GM23338 (cell line): ENCODE measurements at regions not wholly inside any gene's neighbourhood (a gene's known extent, or its start where the extent isn't known, plus 50 kb on each side); places are given as distances from the start of the nearest gene placed in this dataset.

ENCODE experiments used
- ATAC-seq: fragments of 200-7000 bp; cut with Tn5 transposase; 3 replicates; pipeline ENCODE4 v1.9.1; 2020
- DNase-seq: peaks from one replicate; pipeline ENCODE4 v3.0.0-alpha.2; 2015; ENCODE audit warnings: low spot score
- H2AFZ ChIP-seq: fragments of 200-600 bp; sonication (generic); 2 replicates; pipeline ENCODE4 v1.8.0; 2016; ENCODE audit warnings: antibody characterized with exemption, mild to moderate bottlenecking, moderate library complexity
- H3F3A ChIP-seq: fragments of 200-600 bp; sonication (generic); replicated peaks from 2 replicates; pipeline ENCODE4 v1.8.0; 2017; ENCODE audit warnings: antibody characterized with exemption, mixed run types, low read depth
- H3K27ac ChIP-seq: fragments of 200-600 bp; sonication (generic); 2 replicates; pipeline ENCODE4 v1.6.1; 2016; ENCODE audit warnings: low read depth
- H3K27me3 ChIP-seq: fragments of 200-600 bp; sonication (generic); 2 replicates; pipeline ENCODE4 v1.8.0; 2016; ENCODE audit warnings: mild to moderate bottlenecking, mixed run types, moderate library complexity; ENCODE audit not compliant: insufficient read depth
- H3K36me3 ChIP-seq: fragments of 200-600 bp; sonication (generic); 2 replicates; pipeline ENCODE4 v1.8.0; 2016; ENCODE audit warnings: mild to moderate bottlenecking; ENCODE audit not compliant: insufficient read depth
- H3K4me1 ChIP-seq: fragments of 200-600 bp; sonication (generic); 2 replicates; pipeline ENCODE4 v1.8.0; 2016; ENCODE audit warnings: mild to moderate bottlenecking, moderate library complexity; ENCODE audit not compliant: insufficient read depth
- H3K4me2 ChIP-seq: fragments of 200-600 bp; sonication (generic); 2 replicates; pipeline ENCODE4 v1.7.1; 2017; ENCODE audit warnings: mixed run types
- H3K4me3 ChIP-seq: fragments of 200-600 bp; sonication (generic); 2 replicates; pipeline ENCODE4 v1.6.1; 2016; ENCODE audit warnings: mixed run types
- H3K79me2 ChIP-seq: fragments of 200-600 bp; sonication (generic); replicated peaks from 2 replicates; pipeline ENCODE4 v1.8.0; 2017; ENCODE audit warnings: mild to moderate bottlenecking; ENCODE audit not compliant: insufficient read depth
- H3K9me2 ChIP-seq: fragments of 200-600 bp; sonication (generic); 2 replicates; pipeline ENCODE4 v1.8.0; 2017; ENCODE audit not compliant: insufficient read depth
- H4K20me1 ChIP-seq: fragments of 200-600 bp; sonication (generic); replicated peaks from 2 replicates; pipeline ENCODE4 v1.8.0; 2017; ENCODE audit warnings: mild to moderate bottlenecking; ENCODE audit not compliant: insufficient read depth
- H3K27ac Mint-ChIP-seq: 2 replicates; pipeline ENCODE4 v1.8.0; 2020; ENCODE audit warnings: inconsistent platforms, mild to moderate bottlenecking, moderate library complexity, mixed read lengths
- H3K27me3 Mint-ChIP-seq: 3 replicates; pipeline ENCODE4 v1.8.0; 2022; ENCODE audit warnings: low read depth, mild to moderate bottlenecking, moderate library complexity, mixed read lengths, inconsistent platforms; ENCODE audit not compliant: insufficient read depth, poor library complexity
- H3K36me3 Mint-ChIP-seq: 3 replicates; pipeline ENCODE4 v1.8.0; 2021; ENCODE audit warnings: low read depth, mild to moderate bottlenecking, inconsistent platforms, moderate library complexity, mixed read lengths
- H3K4me1 Mint-ChIP-seq: 3 replicates; pipeline ENCODE4 v1.8.0; 2020; ENCODE audit warnings: mild to moderate bottlenecking, inconsistent platforms, mixed read lengths
- H3K4me3 Mint-ChIP-seq: 3 replicates; pipeline ENCODE4 v1.8.0; 2021; ENCODE audit warnings: moderate library complexity, mild to moderate bottlenecking, inconsistent platforms, mixed read lengths
- H3K9me3 Mint-ChIP-seq: 3 replicates; pipeline ENCODE4 v1.8.0; 2020; ENCODE audit warnings: moderate library complexity, mild to moderate bottlenecking, inconsistent platforms, mixed read lengths
- ETS1 ChIP-seq: IDR thresholded peaks from 2 replicates; pipeline ENCODE4 v1.6.1; 2016; ENCODE audit warnings: antibody characterized with exemption
- JUNB ChIP-seq: IDR thresholded peaks from one replicate; pipeline ENCODE4 v1.6.1; 2016; ENCODE audit warnings: antibody characterized with exemption; ENCODE audit not compliant: unreplicated experiment
- REST ChIP-seq: IDR thresholded peaks from one replicate; pipeline ENCODE4 v1.6.1; 2018; ENCODE audit warnings: antibody characterized with exemption; ENCODE audit not compliant: unreplicated experiment
- STAT1 ChIP-seq: IDR thresholded peaks from one replicate; pipeline ENCODE4 v1.6.1; 2016; ENCODE audit warnings: antibody characterized with exemption; ENCODE audit not compliant: unreplicated experiment
- TF ChIP-seq, protein P1 (sequence below): fragments of 250-450 bp; sonication (Bioruptor Pico); IDR thresholded peaks from 2 replicates; pipeline ENCODE4 v1.5.0; 2020; ENCODE audit warnings: mild to moderate bottlenecking, moderate library complexity

DNA sequence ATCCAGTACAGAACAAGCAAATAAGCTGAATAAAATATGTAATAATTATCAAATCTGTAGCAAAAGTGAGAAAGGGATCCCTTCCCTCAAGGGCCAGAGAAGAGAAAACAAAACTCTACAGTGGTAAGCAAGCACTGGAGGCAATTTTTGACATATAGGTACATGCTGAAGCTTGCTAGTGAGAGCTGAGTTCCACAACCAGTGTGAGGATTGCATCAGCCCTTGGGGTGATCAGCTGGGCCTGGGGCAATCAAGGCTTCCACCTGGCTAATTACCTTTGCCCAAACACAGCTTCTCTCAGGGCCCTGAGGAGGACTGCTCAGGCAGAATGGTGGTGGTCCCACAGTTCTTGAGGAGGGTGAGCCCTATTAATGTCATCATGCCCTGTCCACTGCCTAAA lies 134.4 kb upstream of the DLX6 start:
- Histone ChIP-seq H3K79me2 (no peaks in the 10 kb centered on the region), H3K4me2 (no peak overlapping the region), H3K36me3 (no peaks in the 10 kb centered on the region), H3K27ac (no peak overlapping the region), H4K20me1 (no peaks in the 10 kb centered on the region), H3K4me3 (no peak overlapping the region), H3K27me3 (no peaks in the 10 kb centered on the region), H3K4me1 (no peaks in the 10 kb centered on the region), H3K9me2 (peaks cover 8% of the 10 kb centered on the region; the same call in 1 of the 2 replicates), H3F3A (no peaks in the 10 kb centered on the region), H2AFZ (peak overlapping the region; percentile 56; the same call in 1 of the 2 replicates)
- Mint-ChIP-seq H3K27me3 (no peaks in the 10 kb centered on the region), H3K4me3 (no peak overlapping the region), H3K27ac (peak overlapping the region; percentile 32; the same call in 1 of the 2 replicates), H3K4me1 (peaks cover 4% of the 10 kb centered on the region; the same call in 1 of the 3 replicates), H3K9me3 (no peaks in the 10 kb centered on the region), H3K36me3 (no peaks in the 10 kb centered on the region)
- TF ChIP-seq STAT1 = no peak
- no peak for TF ChIP-seq REST
- no peak for TF ChIP-seq ETS1
- TF ChIP-seq JUNB = no peak
- TF ChIP-seq, protein P1, sequence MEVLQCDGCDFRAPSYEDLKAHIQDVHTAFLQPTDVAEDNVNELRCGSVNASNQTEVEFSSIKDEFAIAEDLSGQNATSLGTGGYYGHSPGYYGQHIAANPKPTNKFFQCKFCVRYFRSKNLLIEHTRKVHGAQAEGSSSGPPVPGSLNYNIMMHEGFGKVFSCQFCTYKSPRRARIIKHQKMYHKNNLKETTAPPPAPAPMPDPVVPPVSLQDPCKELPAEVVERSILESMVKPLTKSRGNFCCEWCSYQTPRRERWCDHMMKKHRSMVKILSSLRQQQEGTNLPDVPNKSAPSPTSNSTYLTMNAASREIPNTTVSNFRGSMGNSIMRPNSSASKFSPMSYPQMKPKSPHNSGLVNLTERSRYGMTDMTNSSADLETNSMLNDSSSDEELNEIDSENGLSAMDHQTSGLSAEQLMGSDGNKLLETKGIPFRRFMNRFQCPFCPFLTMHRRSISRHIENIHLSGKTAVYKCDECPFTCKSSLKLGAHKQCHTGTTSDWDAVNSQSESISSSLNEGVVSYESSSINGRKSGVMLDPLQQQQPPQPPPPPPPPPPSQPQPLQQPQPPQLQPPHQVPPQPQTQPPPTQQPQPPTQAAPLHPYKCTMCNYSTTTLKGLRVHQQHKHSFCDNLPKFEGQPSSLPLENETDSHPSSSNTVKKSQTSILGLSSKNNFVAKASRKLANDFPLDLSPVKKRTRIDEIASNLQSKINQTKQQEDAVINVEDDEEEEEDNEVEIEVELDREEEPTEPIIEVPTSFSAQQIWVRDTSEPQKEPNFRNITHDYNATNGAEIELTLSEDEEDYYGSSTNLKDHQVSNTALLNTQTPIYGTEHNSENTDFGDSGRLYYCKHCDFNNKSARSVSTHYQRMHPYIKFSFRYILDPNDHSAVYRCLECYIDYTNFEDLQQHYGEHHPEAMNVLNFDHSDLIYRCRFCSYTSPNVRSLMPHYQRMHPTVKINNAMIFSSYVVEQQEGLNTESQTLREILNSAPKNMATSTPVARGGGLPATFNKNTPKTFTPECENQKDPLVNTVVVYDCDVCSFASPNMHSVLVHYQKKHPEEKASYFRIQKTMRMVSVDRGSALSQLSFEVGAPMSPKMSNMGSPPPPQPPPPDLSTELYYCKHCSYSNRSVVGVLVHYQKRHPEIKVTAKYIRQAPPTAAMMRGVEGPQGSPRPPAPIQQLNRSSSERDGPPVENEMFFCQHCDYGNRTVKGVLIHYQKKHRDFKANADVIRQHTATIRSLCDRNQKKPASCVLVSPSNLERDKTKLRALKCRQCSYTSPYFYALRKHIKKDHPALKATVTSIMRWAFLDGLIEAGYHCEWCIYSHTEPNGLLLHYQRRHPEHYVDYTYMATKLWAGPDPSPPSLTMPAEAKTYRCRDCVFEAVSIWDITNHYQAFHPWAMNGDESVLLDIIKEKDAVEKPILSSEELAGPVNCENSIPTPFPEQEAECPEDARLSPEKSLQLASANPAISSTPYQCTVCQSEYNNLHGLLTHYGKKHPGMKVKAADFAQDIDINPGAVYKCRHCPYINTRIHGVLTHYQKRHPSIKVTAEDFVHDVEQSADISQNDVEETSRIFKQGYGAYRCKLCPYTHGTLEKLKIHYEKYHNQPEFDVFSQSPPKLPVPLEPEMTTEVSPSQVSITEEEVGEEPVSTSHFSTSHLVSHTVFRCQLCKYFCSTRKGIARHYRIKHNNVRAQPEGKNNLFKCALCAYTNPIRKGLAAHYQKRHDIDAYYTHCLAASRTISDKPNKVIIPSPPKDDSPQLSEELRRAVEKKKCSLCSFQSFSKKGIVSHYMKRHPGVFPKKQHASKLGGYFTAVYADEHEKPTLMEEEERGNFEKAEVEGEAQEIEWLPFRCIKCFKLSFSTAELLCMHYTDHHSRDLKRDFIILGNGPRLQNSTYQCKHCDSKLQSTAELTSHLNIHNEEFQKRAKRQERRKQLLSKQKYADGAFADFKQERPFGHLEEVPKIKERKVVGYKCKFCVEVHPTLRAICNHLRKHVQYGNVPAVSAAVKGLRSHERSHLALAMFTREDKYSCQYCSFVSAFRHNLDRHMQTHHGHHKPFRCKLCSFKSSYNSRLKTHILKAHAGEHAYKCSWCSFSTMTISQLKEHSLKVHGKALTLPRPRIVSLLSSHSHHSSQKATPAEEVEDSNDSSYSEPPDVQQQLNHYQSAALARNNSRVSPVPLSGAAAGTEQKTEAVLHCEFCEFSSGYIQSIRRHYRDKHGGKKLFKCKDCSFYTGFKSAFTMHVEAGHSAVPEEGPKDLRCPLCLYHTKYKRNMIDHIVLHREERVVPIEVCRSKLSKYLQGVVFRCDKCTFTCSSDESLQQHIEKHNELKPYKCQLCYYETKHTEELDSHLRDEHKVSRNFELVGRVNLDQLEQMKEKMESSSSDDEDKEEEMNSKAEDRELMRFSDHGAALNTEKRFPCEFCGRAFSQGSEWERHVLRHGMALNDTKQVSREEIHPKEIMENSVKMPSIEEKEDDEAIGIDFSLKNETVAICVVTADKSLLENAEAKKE (CRISPR knock-in tag) = no peak
- ATAC-seq (no peak), DNase-seq (no peak)
